ENCODE measurements at regions not wholly inside any gene's neighbourhood (a gene's known extent, or its start where the extent isn't known, plus 50 kb on each side); places are given as distances from the start of the nearest gene placed in this dataset.

GRCh38 chr16:86110134-86110533 is 211.2 kb downstream of the IRF8 start:
- no peak for TF ChIP-seq EZH2 (IDR thresholded peaks at IDR 0.05; ENCODE audit: low read length, unreplicated experiment)
- TF ChIP-seq CTCF (conservative IDR thresholded peaks at IDR 0.05; ENCODE audit: low read depth, low read length), result no peak
- no peak for TF ChIP-seq EZH2phosphoT487 (IDR thresholded peaks at IDR 0.05; ENCODE audit: borderline replicate concordance, low read length)
- Histone ChIP-seq H4K20me1 (ENCODE audit: low read length) (no peaks in the 10 kb centered on the region), H2AFZ (ENCODE audit: low read length) (no peak overlapping the region), H3K9ac (ENCODE audit: low read length) (no peak overlapping the region), H3K9me2 (replicated peaks; ENCODE audit: low read length) (no peaks in the 10 kb centered on the region), H3F3A (ENCODE audit: low read length, unreplicated experiment) (no peaks in the 10 kb centered on the region), H3K4me3 (ENCODE audit: low read length) (no peak overlapping the region), H3K4me1 (ENCODE audit: insufficient read depth, low read length) (no peaks in the 10 kb centered on the region), H3K9me3 (ENCODE audit: low read length) (no peaks in the 10 kb centered on the region), H3K79me2 (ENCODE audit: low read length) (no peaks in the 10 kb centered on the region), H3K36me3 (ENCODE audit: low read depth, low read length) (no peaks in the 10 kb centered on the region), H3K4me2 (ENCODE audit: low read length) (no peak overlapping the region), H3K27me3 (ENCODE audit: low read length) (peaks cover 14% of the 10 kb centered on the region), H3K27ac (ENCODE audit: low read length) (no peak overlapping the region)
- intact Hi-C loops (cut with micrococcal nuclease), result no loop called here
- ChIA-PET POLR2A (ENCODE audit: unreplicated experiment) (no interaction called here), CTCF (no interaction called here)
- DNase-seq (no peak), ATAC-seq (no peak)
- BruUV-seq (replicated peaks), result no TSS peak

GRCh38 chr16:86110726-86111125 is 211.8 kb downstream of the IRF8 start:
- TF ChIP-seq CTCF (conservative IDR thresholded peaks at IDR 0.05; ENCODE audit: low read depth, low read length), result no peak
- TF ChIP-seq EZH2phosphoT487 (IDR thresholded peaks at IDR 0.05; ENCODE audit: borderline replicate concordance, low read length), result no peak
- no peak for TF ChIP-seq EZH2 (IDR thresholded peaks at IDR 0.05; ENCODE audit: low read length, unreplicated experiment)
- Histone ChIP-seq H2AFZ (ENCODE audit: low read length) (no peak overlapping the region), H4K20me1 (ENCODE audit: low read length) (no peaks in the 10 kb centered on the region), H3K79me2 (ENCODE audit: low read length) (no peaks in the 10 kb centered on the region), H3K9me2 (replicated peaks; ENCODE audit: low read length) (no peaks in the 10 kb centered on the region), H3F3A (ENCODE audit: low read length, unreplicated experiment) (no peaks in the 10 kb centered on the region), H3K4me3 (ENCODE audit: low read length) (no peak overlapping the region), H3K36me3 (ENCODE audit: low read depth, low read length) (no peaks in the 10 kb centered on the region), H3K9ac (ENCODE audit: low read length) (no peak overlapping the region), H3K9me3 (ENCODE audit: low read length) (no peaks in the 10 kb centered on the region), H3K4me2 (ENCODE audit: low read length) (no peak overlapping the region), H3K4me1 (ENCODE audit: insufficient read depth, low read length) (no peaks in the 10 kb centered on the region), H3K27ac (ENCODE audit: low read length) (no peak overlapping the region), H3K27me3 (ENCODE audit: low read length) (peaks cover 20% of the 10 kb centered on the region)
- ChIA-PET CTCF (no interaction called here), POLR2A (ENCODE audit: unreplicated experiment) (no interaction called here)
- intact Hi-C loops (cut with micrococcal nuclease), result no loop called here
- ATAC-seq (no peak), DNase-seq (no peak)
- BruUV-seq (replicated peaks), result no TSS peak

- Histone ChIP-seq H4K20me1 (ENCODE audit: low read length) (no peaks in the 10 kb centered on the region), H3K9ac (ENCODE audit: low read length) (no peak overlapping the region), H3K4me1 (ENCODE audit: insufficient read depth, low read length) (no peaks in the 10 kb centered on the region), H3K27ac (ENCODE audit: low read length) (no peak overlapping the region), H3K4me3 (ENCODE audit: low read length) (no peak overlapping the region), H3K9me3 (ENCODE audit: low read length) (no peaks in the 10 kb centered on the region), H3K79me2 (ENCODE audit: low read length) (no peaks in the 10 kb centered on the region), H3K36me3 (ENCODE audit: low read depth, low read length) (no peaks in the 10 kb centered on the region), H3K4me2 (ENCODE audit: low read length) (no peak overlapping the region), H2AFZ (ENCODE audit: low read length) (no peak overlapping the region), H3F3A (ENCODE audit: low read length, unreplicated experiment) (no peaks in the 10 kb centered on the region), H3K27me3 (ENCODE audit: low read length) (peaks cover 30% of the 10 kb centered on the region), H3K9me2 (replicated peaks; ENCODE audit: low read length) (no peaks in the 10 kb centered on the region)
- POLR2A ChIA-PET (ENCODE audit: unreplicated experiment), result no interaction called here
- ATAC-seq, result no peak
- intact Hi-C loops (cut with micrococcal nuclease), result no loop called here
- CTCF ChIA-PET, result no interaction called here
- TF ChIP-seq CTCF (conservative IDR thresholded peaks at IDR 0.05; ENCODE audit: low read depth, low read length) (no peak), EZH2 (IDR thresholded peaks at IDR 0.05; ENCODE audit: low read length, unreplicated experiment) (no peak), EZH2phosphoT487 (IDR thresholded peaks at IDR 0.05; ENCODE audit: borderline replicate concordance, low read length) (no peak)
- no peak for DNase-seq
- no TSS peak for BruUV-seq (replicated peaks)
Observed at GRCh38 chr16:86112178-86112577, 213.2 kb downstream of the IRF8 start.

Measured in PC-3 (cell line).